ENCODE measurements at regions not wholly inside any gene's neighbourhood (a gene's known extent, or its start where the extent isn't known, plus 50 kb on each side); places are given as distances from the start of the nearest gene placed in this dataset.

GRCh38 chr20:39541136-39541803, 579.1 kb downstream of the DHX35 start:
- dilution Hi-C loops (cut with MboI; ENCODE audit: extremely low pct_ligation_motif_present, low sequenced_read_pairs) = no loop called here
- no peak overlapping the region for H3K4me3 ChIP-seq (replicated peaks in 1 of 3; ENCODE audit: insufficient read depth in 1 of 3, low read depth in 1 of 3, low read length in 3 of 3)
- BruUV-seq (replicated peaks) = no TSS peak
- intact Hi-C loops (cut with micrococcal nuclease) = no loop called here
- no peak overlapping the region for H3K9ac ChIP-seq (replicated peaks; ENCODE audit: extremely low read depth, insufficient read depth, low read length)
- H3K36me3 ChIP-seq (ENCODE audit: control insufficient read depth in 2 of 2, extremely low read depth in 1 of 2, insufficient read depth in 2 of 2, low read length in 2 of 2) = no peaks in the 10 kb centered on the region
- no peak overlapping the region for H2AFZ ChIP-seq (ENCODE audit: low read depth, low read length)
- ChIA-PET CTCF (no interaction called here), POLR2A (no interaction called here)
- FAIRE-seq (no peak), DNase-seq (ENCODE audit: low read depth, low spot score) (no peak)
- H3K4me2 ChIP-seq (ENCODE audit: insufficient read depth, low read length) = no peak overlapping the region
- TF ChIP-seq POLR2A (IDR thresholded peaks at IDR 0.05; ENCODE audit: low read depth, low read length) = no peak
- TF ChIP-seq, protein P1, sequence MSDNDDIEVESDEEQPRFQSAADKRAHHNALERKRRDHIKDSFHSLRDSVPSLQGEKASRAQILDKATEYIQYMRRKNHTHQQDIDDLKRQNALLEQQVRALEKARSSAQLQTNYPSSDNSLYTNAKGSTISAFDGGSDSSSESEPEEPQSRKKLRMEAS (IDR thresholded peaks at IDR 0.05; ENCODE audit: insufficient read depth, insufficient read length) = no peak
- no peak for TF ChIP-seq GATA2 (IDR thresholded peaks at IDR 0.05; ENCODE audit: insufficient read depth, insufficient read length, low read depth, low read length)
- TF ChIP-seq JUN (IDR thresholded peaks at IDR 0.05; ENCODE audit: borderline replicate concordance, insufficient read depth, insufficient read length, low read depth) = no peak
- TF ChIP-seq EZH2 (IDR thresholded peaks at IDR 0.05; ENCODE audit: borderline replicate concordance, low read depth, low read length, severe bottlenecking) = no peak
- no peaks in the 10 kb centered on the region for H3K79me2 ChIP-seq (ENCODE audit: control insufficient read depth, insufficient read depth, low read length)
- no peaks in the 10 kb centered on the region for H3K27me3 ChIP-seq (ENCODE audit: control insufficient read depth in 2 of 2, insufficient read depth in 2 of 2, low read length in 2 of 2)
- H3K9me3 ChIP-seq (replicated peaks; ENCODE audit: control insufficient read depth, insufficient read depth, low read length) = no peaks in the 10 kb centered on the region
- no peak overlapping the region for H3K27ac ChIP-seq (ENCODE audit: insufficient read depth, low read depth, low read length)
- H3K9me1 ChIP-seq (replicated peaks; ENCODE audit: control insufficient read depth, extremely low read depth, insufficient read depth, low read length) = no peaks in the 10 kb centered on the region
- H3K4me1 ChIP-seq (ENCODE audit: control insufficient read depth, extremely low read depth, insufficient read depth, low read length) = no peaks in the 10 kb centered on the region
- no peaks in the 10 kb centered on the region for H4K20me1 ChIP-seq (replicated peaks; ENCODE audit: control insufficient read depth, extremely low read depth, insufficient read depth, low read length)

DNA sequence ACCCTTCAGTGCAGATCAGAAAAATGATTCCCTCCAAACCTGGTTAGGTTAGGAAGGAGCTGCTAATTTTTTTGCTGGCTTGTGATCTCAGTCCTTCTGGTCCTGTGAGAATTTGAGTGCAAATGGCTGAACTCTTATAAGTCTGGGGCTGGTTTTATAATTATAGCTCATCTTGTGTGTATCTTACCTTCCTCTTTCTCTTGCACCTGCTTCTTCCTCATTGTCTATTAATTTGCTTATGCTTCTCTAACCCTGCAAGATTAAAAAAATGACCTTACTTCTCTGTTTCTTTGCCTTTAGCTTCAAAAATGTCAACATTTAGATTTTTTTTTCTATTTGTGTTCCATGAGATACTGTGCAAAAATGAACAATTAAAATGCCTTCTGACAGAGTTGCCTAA, 576.2 kb downstream of the DHX35 start:
- ChIA-PET CTCF (no interaction called here), POLR2A (no interaction called here)
- no peaks in the 10 kb centered on the region for H3K9me3 ChIP-seq (replicated peaks; ENCODE audit: control insufficient read depth, insufficient read depth, low read length)
- H3K4me1 ChIP-seq (ENCODE audit: control insufficient read depth, extremely low read depth, insufficient read depth, low read length) = no peaks in the 10 kb centered on the region
- FAIRE-seq (no peak), DNase-seq (ENCODE audit: low read depth, low spot score) (no peak)
- H3K27me3 ChIP-seq (ENCODE audit: control insufficient read depth in 2 of 2, insufficient read depth in 2 of 2, low read length in 2 of 2) = no peaks in the 10 kb centered on the region
- no peaks in the 10 kb centered on the region for H3K79me2 ChIP-seq (ENCODE audit: control insufficient read depth, insufficient read depth, low read length)
- dilution Hi-C loops (cut with MboI; ENCODE audit: extremely low pct_ligation_motif_present, low sequenced_read_pairs) (no loop called here), intact Hi-C loops (cut with micrococcal nuclease) (no loop called here)
- no peak overlapping the region for H3K4me3 ChIP-seq (replicated peaks in 1 of 3; ENCODE audit: insufficient read depth in 1 of 3, low read depth in 1 of 3, low read length in 3 of 3)
- no peaks in the 10 kb centered on the region for H3K9me1 ChIP-seq (replicated peaks; ENCODE audit: control insufficient read depth, extremely low read depth, insufficient read depth, low read length)
- no peak overlapping the region for H3K9ac ChIP-seq (replicated peaks; ENCODE audit: extremely low read depth, insufficient read depth, low read length)
- H3K4me2 ChIP-seq (ENCODE audit: insufficient read depth, low read length) = no peak overlapping the region
- BruUV-seq (replicated peaks) = no TSS peak
- no peak overlapping the region for H2AFZ ChIP-seq (ENCODE audit: low read depth, low read length)
- no peak overlapping the region for H3K27ac ChIP-seq (ENCODE audit: insufficient read depth, low read depth, low read length)
- no peaks in the 10 kb centered on the region for H3K36me3 ChIP-seq (ENCODE audit: control insufficient read depth in 2 of 2, extremely low read depth in 1 of 2, insufficient read depth in 2 of 2, low read length in 2 of 2)
- H4K20me1 ChIP-seq (replicated peaks; ENCODE audit: control insufficient read depth, extremely low read depth, insufficient read depth, low read length) = no peaks in the 10 kb centered on the region
- TF ChIP-seq JUN (IDR thresholded peaks at IDR 0.05; ENCODE audit: borderline replicate concordance, insufficient read depth, insufficient read length, low read depth) (no peak), POLR2A (IDR thresholded peaks at IDR 0.05; ENCODE audit: low read depth, low read length) (no peak), MYC (IDR thresholded peaks at IDR 0.05; ENCODE audit: low read depth, low read length) (no peak), EZH2 (IDR thresholded peaks at IDR 0.05; ENCODE audit: borderline replicate concordance, low read depth, low read length, severe bottlenecking) (no peak), FOS (IDR thresholded peaks at IDR 0.05; ENCODE audit: borderline replicate concordance, insufficient read depth, low read length) (no peak), GATA2 (IDR thresholded peaks at IDR 0.05; ENCODE audit: insufficient read depth, insufficient read length, low read depth, low read length) (no peak), POLR2AphosphoS5 (IDR thresholded peaks at IDR 0.05; ENCODE audit: insufficient read depth, low read depth, low read length) (no peak)
- TF ChIP-seq, protein P1 (IDR thresholded peaks at IDR 0.05; ENCODE audit: insufficient read depth, insufficient read length) = no peak
- TF ChIP-seq, protein P2, sequence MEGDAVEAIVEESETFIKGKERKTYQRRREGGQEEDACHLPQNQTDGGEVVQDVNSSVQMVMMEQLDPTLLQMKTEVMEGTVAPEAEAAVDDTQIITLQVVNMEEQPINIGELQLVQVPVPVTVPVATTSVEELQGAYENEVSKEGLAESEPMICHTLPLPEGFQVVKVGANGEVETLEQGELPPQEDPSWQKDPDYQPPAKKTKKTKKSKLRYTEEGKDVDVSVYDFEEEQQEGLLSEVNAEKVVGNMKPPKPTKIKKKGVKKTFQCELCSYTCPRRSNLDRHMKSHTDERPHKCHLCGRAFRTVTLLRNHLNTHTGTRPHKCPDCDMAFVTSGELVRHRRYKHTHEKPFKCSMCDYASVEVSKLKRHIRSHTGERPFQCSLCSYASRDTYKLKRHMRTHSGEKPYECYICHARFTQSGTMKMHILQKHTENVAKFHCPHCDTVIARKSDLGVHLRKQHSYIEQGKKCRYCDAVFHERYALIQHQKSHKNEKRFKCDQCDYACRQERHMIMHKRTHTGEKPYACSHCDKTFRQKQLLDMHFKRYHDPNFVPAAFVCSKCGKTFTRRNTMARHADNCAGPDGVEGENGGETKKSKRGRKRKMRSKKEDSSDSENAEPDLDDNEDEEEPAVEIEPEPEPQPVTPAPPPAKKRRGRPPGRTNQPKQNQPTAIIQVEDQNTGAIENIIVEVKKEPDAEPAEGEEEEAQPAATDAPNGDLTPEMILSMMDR (IDR thresholded peaks at IDR 0.05; ENCODE audit: extremely low read depth in 1 of 2, insufficient read depth in 1 of 2, low read depth in 1 of 2, low read length in 2 of 2) = no peak
